ENCODE measurements at regions not wholly inside any gene's neighbourhood (a gene's known extent, or its start where the extent isn't known, plus 50 kb on each side); places are given as distances from the start of the nearest gene placed in this dataset.

GRCh38 chr2:81903534-81903933 is 1599.0 kb upstream of the LRRTM1 start:
- DNase-seq, result no peak
- H3K4me3 ChIP-seq (ENCODE audit: low read length), result no peak overlapping the region
- H3K36me3 ChIP-seq (ENCODE audit: insufficient read depth, low read length), result no peaks in the 10 kb centered on the region
- intact Hi-C loops (cut with DNase I, micrococcal nuclease), result no loop called here
- POLR2A ChIA-PET, result no interaction called here
- H3K4me1 ChIP-seq (ENCODE audit: insufficient read depth, low read length), result no peaks in the 10 kb centered on the region
- Mint-ChIP-seq H3K4me1 (ENCODE audit: low read depth) (no peaks in the 10 kb centered on the region), H3K27ac (no peak overlapping the region), H3K9me3 (peaks cover 2% of the 10 kb centered on the region), H3K27me3 (no peaks in the 10 kb centered on the region), H3K36me3 (ENCODE audit: low read depth) (no peaks in the 10 kb centered on the region), H3K4me3 (no peak overlapping the region)
- CTCF ChIA-PET, result no interaction called here
- peaks cover 0 to 3% of the 10 kb centered on the region in 2 experiments for H3K9me3 ChIP-seq (ENCODE audit: control insufficient read depth in 1 of 2, insufficient read depth in 1 of 2, low read length in 2 of 2)
- H3K27ac ChIP-seq (ENCODE audit: low read depth in 1 of 2, low read length in 2 of 2), result no peak overlapping the region
- H3K27me3 ChIP-seq (ENCODE audit: control insufficient read depth in 1 of 2, insufficient read depth in 2 of 2, low read length in 2 of 2), result no peaks in the 10 kb centered on the region
- no peak for ATAC-seq (ENCODE audit: poor library complexity)
- TF ChIP-seq CTCF (IDR thresholded peaks at IDR 0.05), result no peak

GRCh38 chr2:81901017-81901416 is 1596.5 kb upstream of the LRRTM1 start:
- no peaks in the 10 kb centered on the region for H3K27me3 Mint-ChIP-seq
- no peak for TF ChIP-seq CTCF (IDR thresholded peaks at IDR 0.05)
- DNase-seq (no peak), ATAC-seq (ENCODE audit: poor library complexity) (no peak)
- Histone ChIP-seq H3K4me1 (ENCODE audit: insufficient read depth, low read length) (no peaks in the 10 kb centered on the region), H3K9me3 (ENCODE audit: control insufficient read depth in 1 of 2, insufficient read depth in 1 of 2, low read length in 2 of 2) (peaks cover 0 to 3% of the 10 kb centered on the region in 2 experiments), H3K27me3 (ENCODE audit: control insufficient read depth in 1 of 2, insufficient read depth in 2 of 2, low read length in 2 of 2) (no peaks in the 10 kb centered on the region), H3K36me3 (ENCODE audit: insufficient read depth, low read length) (no peaks in the 10 kb centered on the region), H3K4me3 (ENCODE audit: low read length) (no peak overlapping the region), H3K27ac (ENCODE audit: low read depth in 1 of 2, low read length in 2 of 2) (no peak overlapping the region)
- H3K4me1 Mint-ChIP-seq (ENCODE audit: low read depth), result no peaks in the 10 kb centered on the region
- H3K36me3 Mint-ChIP-seq (ENCODE audit: low read depth), result no peaks in the 10 kb centered on the region
- intact Hi-C loops (cut with DNase I, micrococcal nuclease), result no loop called here
- CTCF ChIA-PET, result no interaction called here
- H3K9me3 Mint-ChIP-seq, result peaks cover 11% of the 10 kb centered on the region
- no peak overlapping the region for H3K27ac Mint-ChIP-seq
- no peak overlapping the region for H3K4me3 Mint-ChIP-seq
- POLR2A ChIA-PET, result no interaction called here

GRCh38 chr2:81895620-81896250 is 1591.2 kb upstream of the LRRTM1 start:
- H3K27ac ChIP-seq (ENCODE audit: low read depth in 1 of 2, low read length in 2 of 2), result no peak overlapping the region
- ChIA-PET CTCF (no interaction called here), POLR2A (no interaction called here)
- H3K9me3 ChIP-seq (ENCODE audit: control insufficient read depth in 1 of 2, insufficient read depth in 1 of 2, low read length in 2 of 2), result peaks cover 0 to 3% of the 10 kb centered on the region in 2 experiments
- no peak for TF ChIP-seq CTCF (IDR thresholded peaks at IDR 0.05)
- no peak overlapping the region for H3K4me3 ChIP-seq (ENCODE audit: low read length)
- H3K27ac Mint-ChIP-seq, result no peak overlapping the region
- H3K4me3 Mint-ChIP-seq, result no peak overlapping the region
- DNase-seq (no peak), ATAC-seq (ENCODE audit: poor library complexity) (no peak)
- H3K27me3 Mint-ChIP-seq, result no peaks in the 10 kb centered on the region
- no peaks in the 10 kb centered on the region for H3K4me1 Mint-ChIP-seq (ENCODE audit: low read depth)
- peaks cover 20% of the 10 kb centered on the region for H3K9me3 Mint-ChIP-seq
- no peaks in the 10 kb centered on the region for H3K27me3 ChIP-seq (ENCODE audit: control insufficient read depth in 1 of 2, insufficient read depth in 2 of 2, low read length in 2 of 2)
- no peaks in the 10 kb centered on the region for H3K36me3 ChIP-seq (ENCODE audit: insufficient read depth, low read length)
- no peaks in the 10 kb centered on the region for H3K4me1 ChIP-seq (ENCODE audit: insufficient read depth, low read length)
- no peaks in the 10 kb centered on the region for H3K36me3 Mint-ChIP-seq (ENCODE audit: low read depth)
- intact Hi-C loops (cut with DNase I, micrococcal nuclease), result no loop called here
